H9 (cell line): ENCODE measurements at regions not wholly inside any gene's neighbourhood (a gene's known extent, or its start where the extent isn't known, plus 50 kb on each side); places are given as distances from the start of the nearest gene placed in this dataset.

Experiments used
- DNase-seq: peaks from one replicate; pipeline ENCODE4 v3.0.0-alpha.2; 2017
- H2AFZ ChIP-seq: one replicate; pipeline ENCODE4 v1.6.1; 2013; ENCODE audit warnings: mild to moderate bottlenecking, low read length, control low read depth, moderate library complexity
- H2AK5ac ChIP-seq: 2 replicates; pipeline ENCODE4 v1.6.1; 2013; ENCODE audit warnings: low read length, control low read depth, mixed read lengths; ENCODE audit not compliant: insufficient read length
- H2BK120ac ChIP-seq: one replicate; pipeline ENCODE4 v1.6.1; 2013; ENCODE audit warnings: low read depth, mild to moderate bottlenecking, low read length, control low read depth, inconsistent platforms; ENCODE audit not compliant: poor library complexity, severe bottlenecking
- H2BK12ac ChIP-seq: 2 replicates; pipeline ENCODE4 v1.6.1; 2013; ENCODE audit warnings: low read length, control low read depth, mixed read lengths, low read depth; ENCODE audit not compliant: insufficient read length
- H2BK15ac ChIP-seq: 2 replicates; pipeline ENCODE4 v1.6.1; 2013; ENCODE audit warnings: low read depth, low read length, control low read depth
- H2BK20ac ChIP-seq: one replicate; pipeline ENCODE4 v1.6.1; 2013; ENCODE audit warnings: low read depth, mild to moderate bottlenecking, low read length, control low read depth, inconsistent platforms; ENCODE audit not compliant: poor library complexity, severe bottlenecking
- H2BK5ac ChIP-seq: 2 replicates; pipeline ENCODE4 v1.6.1; 2013; ENCODE audit warnings: low read length, control low read depth, mixed read lengths; ENCODE audit not compliant: insufficient read length
- H3K14ac ChIP-seq: 2 replicates; pipeline ENCODE4 v1.6.1; 2013; ENCODE audit warnings: low read length, control low read depth; ENCODE audit not compliant: insufficient read depth
- H3K18ac ChIP-seq: 2 replicates; pipeline ENCODE4 v1.6.1; 2013; ENCODE audit warnings: low read depth, mild to moderate bottlenecking, mixed read lengths, low read length, control low read depth; ENCODE audit not compliant: insufficient read length
- H3K23ac ChIP-seq: 2 replicates; pipeline ENCODE4 v1.6.1; 2013; ENCODE audit warnings: low read length, control low read depth, mixed read lengths, low read depth; ENCODE audit not compliant: insufficient read length
- H3K23me2 ChIP-seq: 2 replicates; pipeline ENCODE4 v1.6.1; 2013; ENCODE audit warnings: low read depth, mild to moderate bottlenecking, mixed read lengths, low read length, control low read depth; ENCODE audit not compliant: insufficient read length, poor library complexity, severe bottlenecking
- H3K27ac ChIP-seq: 2 replicates; pipeline ENCODE4 v1.5.1; 2013; ENCODE audit warnings: low read length, control low read depth, mixed read lengths, low read depth; ENCODE audit not compliant: insufficient read length
- H3K27me3 ChIP-seq: 2 replicates; pipeline ENCODE4 v1.6.1; 2013; ENCODE audit warnings: low read length, control low read depth, inconsistent platforms; ENCODE audit not compliant: insufficient read depth
- H3K4ac ChIP-seq: 2 replicates; pipeline ENCODE4 v1.6.1; 2013; ENCODE audit warnings: low read depth, mild to moderate bottlenecking, control low read depth, inconsistent platforms, low read length, moderate library complexity
- H3K4me1 ChIP-seq: 2 replicates; pipeline ENCODE4 v1.6.1; 2013; ENCODE audit warnings: low read length, control low read depth, inconsistent platforms; ENCODE audit not compliant: insufficient read depth
- H3K4me2 ChIP-seq: 2 replicates; pipeline ENCODE4 v1.6.1; 2013; ENCODE audit warnings: low read length, control low read depth, mixed read lengths; ENCODE audit not compliant: insufficient read length, insufficient read depth
- H3K56ac ChIP-seq: 2 replicates; pipeline ENCODE4 v1.6.1; 2013; ENCODE audit warnings: low read depth, mild to moderate bottlenecking, mixed read lengths, low read length, control low read depth; ENCODE audit not compliant: insufficient read length
- H3K79me1 ChIP-seq: 2 replicates; pipeline ENCODE4 v1.6.1; 2013; ENCODE audit warnings: low read depth, mild to moderate bottlenecking, moderate library complexity, low read length, control low read depth, inconsistent platforms; ENCODE audit not compliant: insufficient read depth, poor library complexity, severe bottlenecking
- H3K79me2 ChIP-seq: 2 replicates; pipeline ENCODE4 v1.6.1; 2013; ENCODE audit warnings: low read length, control low read depth, inconsistent platforms; ENCODE audit not compliant: insufficient read depth
- H3K9ac ChIP-seq: 2 replicates; pipeline ENCODE4 v1.6.1; 2013; ENCODE audit warnings: low read length, control low read depth, mixed read lengths; ENCODE audit not compliant: insufficient read length; ENCODE audit errors: extremely low read depth
- H3K9me3 ChIP-seq: one replicate; pipeline ENCODE4 v1.6.1; 2013; ENCODE audit warnings: low read depth, low read length, inconsistent platforms; ENCODE audit not compliant: control insufficient read depth
- H3T11ph ChIP-seq: one replicate; pipeline ENCODE4 v1.6.1; 2013; ENCODE audit warnings: mild to moderate bottlenecking, low read length, control low read depth, inconsistent platforms
- H4K20me1 ChIP-seq: one replicate; pipeline ENCODE4 v1.6.1; 2013; ENCODE audit not compliant: control insufficient read depth, insufficient read length, insufficient read depth
- H4K5ac ChIP-seq: 2 replicates; pipeline ENCODE4 v1.6.1; 2013; ENCODE audit warnings: low read depth, mild to moderate bottlenecking, mixed read lengths, low read length, control low read depth; ENCODE audit not compliant: insufficient read length
- H4K8ac ChIP-seq: replicated peaks from 2 replicates; pipeline ENCODE4 v1.6.1; 2013; ENCODE audit warnings: low read length, control low read depth, mixed read lengths, low read depth; ENCODE audit not compliant: insufficient read length
- H4K91ac ChIP-seq: 2 replicates; pipeline ENCODE4 v1.6.1; 2013; ENCODE audit warnings: low read depth, mild to moderate bottlenecking, moderate library complexity, mixed read lengths, low read length, control low read depth; ENCODE audit not compliant: insufficient read length
- H3K27ac Mint-ChIP-seq, 3 experiments: 2 replicates in 2 of 3; 3 replicates in 1 of 3; pipeline ENCODE4 v1.8.0; 2020 to 2021; ENCODE audit warnings: mixed read lengths in 3 of 3, mild to moderate bottlenecking in 1 of 3, moderate library complexity in 1 of 3
- H3K27me3 Mint-ChIP-seq: 2 replicates; pipeline ENCODE4 v1.8.0; 2021; ENCODE audit warnings: low read depth, mild to moderate bottlenecking, moderate library complexity, mixed read lengths
- H3K36me3 Mint-ChIP-seq, 3 experiments: 2 replicates in 2 of 3; 3 replicates in 1 of 3; pipeline ENCODE4 v1.8.0; 2020 to 2021; ENCODE audit warnings: low read depth in 3 of 3, mixed read lengths in 3 of 3; ENCODE audit not compliant: insufficient read depth in 1 of 3
- H3K4me1 Mint-ChIP-seq, 2 experiments: 2 replicates each; pipeline ENCODE4 v1.8.0; 2020; ENCODE audit warnings: mixed read lengths in 2 of 2
- H3K4me3 Mint-ChIP-seq, 2 experiments: 2 replicates in 1 of 2; 3 replicates in 1 of 2; pipeline ENCODE4 v1.8.0; 2020 to 2021; ENCODE audit warnings: mild to moderate bottlenecking in 2 of 2, mixed read lengths in 2 of 2, moderate library complexity in 1 of 2
- H3K9me3 Mint-ChIP-seq, 2 experiments: 2 replicates in 1 of 2; 3 replicates in 1 of 2; pipeline ENCODE4 v1.8.0; 2020; ENCODE audit warnings: mild to moderate bottlenecking in 2 of 2, mixed read lengths in 2 of 2, moderate library complexity in 1 of 2
- TF ChIP-seq, protein P1 (sequence below): fragments of 200-600 bp; sonication (generic); conservative IDR thresholded peaks from 3 replicates; pipeline ENCODE4 v1.8.0; 2021; ENCODE audit warnings: antibody characterized with exemption, mild to moderate bottlenecking

DNA sequence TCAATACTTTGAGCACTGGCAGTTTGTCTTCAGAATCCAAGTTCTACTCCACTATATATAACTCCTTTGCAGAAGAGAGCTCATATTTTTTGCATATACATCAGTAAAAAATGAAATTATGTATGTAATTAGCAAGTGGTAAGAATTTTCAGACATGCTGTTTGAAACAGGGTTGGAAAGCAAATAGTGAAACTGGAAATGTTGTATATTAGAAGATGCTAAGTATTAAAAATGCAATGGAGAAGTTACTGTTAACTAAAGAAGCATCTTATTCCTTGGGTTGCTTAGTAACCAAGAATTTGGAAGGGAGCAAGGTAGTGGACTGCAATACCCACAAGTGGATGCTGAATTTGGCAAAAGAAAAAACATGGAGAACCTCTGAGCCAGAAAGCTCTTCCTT is 88.6 kb upstream of the DLGAP1 start:
- Histone ChIP-seq H3K4ac (no peak overlapping the region), H3K27me3 (no peaks in the 10 kb centered on the region), H2BK20ac (no peak overlapping the region), H3K79me2 (no peaks in the 10 kb centered on the region), H4K91ac (no peak overlapping the region), H3K18ac (no peak overlapping the region), H3K9ac (no peak overlapping the region), H2BK5ac (no peak overlapping the region), H3K27ac (no peak overlapping the region), H3K23me2 (no peaks in the 10 kb centered on the region), H2BK12ac (no peak overlapping the region), H3K79me1 (no peaks in the 10 kb centered on the region), H2AK5ac (no peak overlapping the region), H4K20me1 (no peaks in the 10 kb centered on the region), H2BK15ac (no peak overlapping the region), H4K8ac (no peak overlapping the region), H3K4me1 (no peaks in the 10 kb centered on the region), H2BK120ac (no peak overlapping the region), H3K14ac (no peak overlapping the region), H3K4me2 (no peak overlapping the region), H3K56ac (no peak overlapping the region), H3K9me3 (no peaks in the 10 kb centered on the region), H4K5ac (no peak overlapping the region), H2AFZ (no peak overlapping the region), H3T11ph (no peak overlapping the region), H3K23ac (no peak overlapping the region)
- Mint-ChIP-seq H3K9me3 (peaks cover 9 to 12% of the 10 kb centered on the region in 2 experiments), H3K27ac (no peak overlapping the region), H3K36me3 (peaks cover 2 to 12% (median 4%) of the 10 kb centered on the region in 3 experiments; a peak in 4 of 7 replicates), H3K4me3 (no peak overlapping the region), H3K4me1 (no peaks in the 10 kb centered on the region), H3K27me3 (no peaks in the 10 kb centered on the region; the same call in 1 of the 2 replicates)
- TF ChIP-seq, protein P1, sequence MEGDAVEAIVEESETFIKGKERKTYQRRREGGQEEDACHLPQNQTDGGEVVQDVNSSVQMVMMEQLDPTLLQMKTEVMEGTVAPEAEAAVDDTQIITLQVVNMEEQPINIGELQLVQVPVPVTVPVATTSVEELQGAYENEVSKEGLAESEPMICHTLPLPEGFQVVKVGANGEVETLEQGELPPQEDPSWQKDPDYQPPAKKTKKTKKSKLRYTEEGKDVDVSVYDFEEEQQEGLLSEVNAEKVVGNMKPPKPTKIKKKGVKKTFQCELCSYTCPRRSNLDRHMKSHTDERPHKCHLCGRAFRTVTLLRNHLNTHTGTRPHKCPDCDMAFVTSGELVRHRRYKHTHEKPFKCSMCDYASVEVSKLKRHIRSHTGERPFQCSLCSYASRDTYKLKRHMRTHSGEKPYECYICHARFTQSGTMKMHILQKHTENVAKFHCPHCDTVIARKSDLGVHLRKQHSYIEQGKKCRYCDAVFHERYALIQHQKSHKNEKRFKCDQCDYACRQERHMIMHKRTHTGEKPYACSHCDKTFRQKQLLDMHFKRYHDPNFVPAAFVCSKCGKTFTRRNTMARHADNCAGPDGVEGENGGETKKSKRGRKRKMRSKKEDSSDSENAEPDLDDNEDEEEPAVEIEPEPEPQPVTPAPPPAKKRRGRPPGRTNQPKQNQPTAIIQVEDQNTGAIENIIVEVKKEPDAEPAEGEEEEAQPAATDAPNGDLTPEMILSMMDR, result no peak
- DNase-seq, result no peak
